HG03196 (cell line): ENCODE measurements at regions not wholly inside any gene's neighbourhood (a gene's known extent, or its start where the extent isn't known, plus 50 kb on each side); places are given as distances from the start of the nearest gene placed in this dataset.

Source experiments
- ATAC-seq: cut with Tn5 transposase; IDR thresholded peaks from one replicate; pipeline ENCODE4 v1.9.1; 2021; ENCODE audit not compliant: unreplicated experiment

DNA sequence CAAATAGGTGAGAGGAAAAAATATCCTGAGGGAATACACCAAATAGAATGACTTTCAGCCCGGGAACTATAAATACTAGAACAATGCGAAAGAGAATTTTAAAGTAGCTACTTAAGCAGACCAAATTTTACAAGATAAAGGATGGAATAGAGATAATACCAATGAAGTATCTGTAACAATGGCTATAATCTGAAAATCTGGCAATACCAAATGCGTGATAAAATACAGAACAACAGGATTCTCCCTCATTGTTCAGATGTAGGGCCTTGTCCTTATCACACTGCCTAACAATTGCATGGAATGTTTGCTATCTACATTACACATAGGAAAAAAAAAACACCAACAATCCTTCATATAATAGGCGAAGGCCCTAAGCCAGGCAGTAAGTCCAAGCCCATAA lies 815.4 kb upstream of the MDGA2 start:
- ATAC-seq: no peak

- no peak for ATAC-seq
Measured at GRCh38 chr14:48473944-48474343, 798.5 kb upstream of the MDGA2 start.

GRCh38 chr14:48456051-48456450 lies 780.6 kb upstream of the MDGA2 start:
- ATAC-seq: no peak

GRCh38 chr14:48454887-48455286 lies 779.5 kb upstream of the MDGA2 start:
- no peak for ATAC-seq

GRCh38 chr14:48452437-48452995 lies 777.1 kb upstream of the MDGA2 start:
- ATAC-seq: no peak

DNA sequence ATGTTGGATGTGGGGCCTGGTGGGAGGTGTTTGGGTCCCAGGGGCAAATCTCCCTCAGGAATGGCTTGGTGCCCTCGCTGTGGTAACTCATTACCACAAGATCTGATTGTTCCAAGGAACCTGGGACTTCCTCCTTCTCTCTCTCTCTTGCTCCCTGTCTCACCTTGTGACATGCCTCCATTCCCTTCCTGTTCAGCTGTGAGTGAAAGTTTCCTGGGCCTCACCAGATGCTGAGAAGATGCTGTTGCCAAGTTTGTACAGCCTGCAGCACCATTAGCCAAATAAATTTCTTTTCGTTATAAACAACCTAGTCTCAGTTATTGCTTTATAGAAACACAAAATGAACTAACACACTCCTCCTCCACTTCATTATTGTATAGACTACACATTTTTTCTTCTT lies 759.8 kb upstream of the MDGA2 start:
- ATAC-seq: no peak

DNA sequence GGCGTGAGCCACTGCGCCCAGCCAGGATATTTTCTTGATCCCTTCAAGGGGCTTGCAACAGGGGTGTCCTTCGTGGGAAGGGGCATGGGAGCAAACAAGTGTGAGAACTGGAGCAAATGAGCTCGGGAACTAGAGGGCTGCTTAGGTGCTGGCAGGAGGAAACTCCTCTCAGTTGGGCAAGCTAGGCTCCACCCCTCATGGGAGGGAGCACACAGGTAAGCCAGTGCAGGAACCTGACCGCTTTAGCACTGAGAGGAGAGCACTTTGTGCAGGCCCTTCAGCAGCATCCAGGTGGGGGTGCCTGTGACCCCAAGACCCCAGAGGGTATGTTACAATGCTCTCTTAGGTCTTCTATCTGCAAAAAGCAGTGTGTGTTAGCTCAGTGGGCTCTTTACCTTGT lies 755.4 kb upstream of the MDGA2 start:
- no peak for ATAC-seq

DNA sequence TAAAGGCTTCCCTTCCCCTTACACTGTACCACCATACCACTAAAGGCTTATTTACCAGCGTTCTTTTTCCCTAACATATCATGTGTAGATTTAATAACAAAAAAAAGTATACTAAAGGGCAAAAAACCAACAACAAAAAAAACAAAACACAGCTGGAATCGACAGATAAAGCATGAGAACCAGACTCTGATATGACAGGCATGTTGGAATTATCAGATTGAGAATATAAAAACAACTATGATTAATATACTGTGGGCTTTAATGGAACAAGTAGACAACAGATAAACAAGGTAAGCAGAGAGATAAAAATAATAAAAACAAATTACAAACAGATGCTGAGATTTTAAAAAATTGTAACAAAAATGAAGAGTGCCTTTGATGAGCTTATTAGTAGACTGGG lies 754.1 kb upstream of the MDGA2 start:
- ATAC-seq: no peak

DNA sequence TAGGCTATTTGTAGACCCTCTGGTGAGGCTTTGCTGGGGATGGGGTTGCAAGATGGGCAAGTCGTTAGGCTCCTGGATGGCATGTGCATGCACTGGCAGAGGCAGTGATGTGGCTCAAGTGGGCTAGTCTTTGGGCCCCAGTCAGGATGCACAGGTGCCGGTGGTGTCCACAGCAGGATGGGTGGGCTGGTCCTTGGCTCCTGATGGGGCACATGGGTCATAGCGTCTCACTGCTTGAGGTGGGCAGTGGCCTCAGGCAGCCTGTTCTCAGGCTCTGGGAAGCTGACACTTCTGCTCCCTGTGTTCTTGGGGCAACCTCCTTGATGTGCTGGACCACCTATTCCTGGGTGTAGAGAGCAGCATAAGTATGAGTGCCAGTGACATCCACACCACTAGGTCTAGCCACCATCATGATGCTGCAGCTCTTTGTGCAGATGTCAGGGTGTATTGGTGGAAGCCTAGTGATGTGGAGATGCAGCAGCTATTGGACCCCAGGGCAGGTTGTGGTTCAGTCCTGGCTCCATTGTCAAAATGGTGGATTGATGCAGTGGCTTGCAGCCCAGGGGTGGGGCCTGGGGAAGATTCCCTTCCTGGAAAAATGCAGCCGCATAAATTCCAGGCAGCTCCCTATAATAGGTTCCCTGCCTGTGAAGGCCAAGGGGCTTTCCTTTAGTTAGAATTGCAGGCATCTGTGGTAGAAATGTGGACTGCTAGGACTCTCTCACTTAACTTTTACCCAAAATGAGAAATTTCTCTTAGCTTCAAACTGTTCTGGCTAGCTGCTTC lies 742.5 kb upstream of the MDGA2 start:
- no peak for ATAC-seq

DNA sequence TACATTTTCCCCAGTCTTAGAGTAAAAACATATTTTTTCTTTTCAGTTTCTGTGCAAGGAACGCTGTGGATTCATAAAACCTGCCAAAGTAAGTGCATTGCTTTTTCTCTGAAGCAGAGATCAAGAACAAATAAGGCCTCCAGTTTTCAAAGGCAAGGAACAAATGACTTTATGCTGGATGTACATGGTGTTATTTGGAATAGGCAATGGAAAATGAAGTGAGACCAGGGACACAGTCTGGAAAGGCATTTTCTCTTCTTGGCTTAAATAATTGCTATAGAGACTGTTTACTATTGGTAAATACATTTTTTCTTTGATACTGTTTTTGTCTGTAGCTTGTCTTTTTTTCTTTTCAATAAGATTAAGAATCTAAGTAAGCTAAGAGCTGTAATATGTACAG lies 725.9 kb upstream of the MDGA2 start:
- no peak for ATAC-seq

GRCh38 chr14:48398675-48399282 lies 723.4 kb upstream of the MDGA2 start:
- no peak for ATAC-seq

DNA sequence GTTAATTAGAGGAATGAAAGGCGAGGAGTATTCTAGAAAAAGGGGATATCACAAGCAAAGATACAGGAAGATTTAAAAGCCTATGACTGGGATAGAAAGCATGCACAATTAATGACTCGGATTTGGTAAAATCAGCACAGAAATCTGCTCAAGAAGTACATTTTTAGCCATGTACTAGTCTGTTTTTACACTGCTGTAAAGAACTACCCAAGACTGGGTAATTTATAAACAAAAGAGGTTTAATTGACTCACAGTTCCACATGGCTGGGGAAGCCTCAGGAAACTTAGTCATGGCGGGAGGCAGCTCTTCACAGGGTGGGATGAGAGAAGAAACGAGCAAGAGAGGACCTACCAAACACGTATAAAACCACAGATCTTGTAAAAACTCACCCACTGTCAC lies 716.3 kb upstream of the MDGA2 start:
- ATAC-seq: no peak

- ATAC-seq: no peak
Measured at GRCh38 chr14:48390346-48390745, 714.9 kb upstream of the MDGA2 start.

DNA sequence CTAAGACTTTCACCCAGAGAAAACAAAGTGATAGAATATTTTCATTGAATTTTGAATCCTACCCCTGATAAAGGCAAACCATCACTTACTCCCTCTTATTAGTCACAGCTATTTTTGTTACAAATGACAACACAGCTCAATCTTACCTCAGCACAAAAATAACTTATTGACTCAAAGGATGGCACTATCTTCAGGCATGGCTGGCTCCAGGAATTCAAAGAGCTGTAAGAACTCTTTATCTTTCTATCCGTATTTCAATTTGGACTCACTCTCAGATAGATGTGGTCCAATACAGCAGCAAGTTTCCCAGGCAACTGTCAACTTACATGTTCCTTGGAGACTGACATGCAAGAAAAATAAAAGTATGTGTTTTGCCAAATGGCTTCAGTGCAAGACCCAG lies 709.4 kb upstream of the MDGA2 start:
- no peak for ATAC-seq

DNA sequence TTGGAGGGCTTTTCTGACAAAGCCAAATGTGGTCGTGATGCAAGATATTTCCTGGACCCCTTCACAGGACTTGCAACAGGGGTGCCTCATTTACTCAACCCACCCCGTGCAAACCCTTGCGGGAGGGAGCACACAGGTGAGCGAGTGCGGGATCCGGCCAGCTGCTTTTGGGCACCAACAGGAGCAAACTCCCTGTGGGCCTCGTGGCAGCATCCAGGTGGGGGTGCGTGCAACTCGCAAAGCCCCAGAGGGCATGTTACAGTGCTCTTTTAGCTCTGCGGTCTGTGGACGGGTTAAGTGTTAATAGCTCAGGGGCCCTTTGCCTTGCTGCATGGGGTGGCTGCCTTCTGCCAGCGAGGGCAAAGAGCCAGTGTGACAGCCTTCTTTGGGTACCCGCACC lies 707.6 kb upstream of the MDGA2 start:
- no peak for ATAC-seq

DNA sequence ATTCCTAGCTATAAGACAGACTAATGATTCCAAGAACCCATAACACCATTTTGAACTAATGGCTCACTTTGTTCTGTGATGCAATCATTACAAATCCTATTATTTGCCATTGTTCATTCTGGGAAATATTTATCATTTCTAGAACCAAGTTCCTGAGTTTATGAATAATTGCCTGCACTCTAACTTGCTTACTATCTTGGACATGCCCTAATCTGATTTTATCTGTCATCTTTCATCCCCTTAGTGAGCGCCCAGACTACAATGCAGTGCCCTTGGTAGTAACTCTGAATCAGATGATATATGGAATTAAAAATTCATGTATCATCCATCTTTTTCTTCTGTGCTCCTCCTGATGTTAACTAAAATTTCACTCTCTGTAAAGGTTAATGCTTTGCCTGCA lies 703.1 kb upstream of the MDGA2 start:
- no peak for ATAC-seq

DNA sequence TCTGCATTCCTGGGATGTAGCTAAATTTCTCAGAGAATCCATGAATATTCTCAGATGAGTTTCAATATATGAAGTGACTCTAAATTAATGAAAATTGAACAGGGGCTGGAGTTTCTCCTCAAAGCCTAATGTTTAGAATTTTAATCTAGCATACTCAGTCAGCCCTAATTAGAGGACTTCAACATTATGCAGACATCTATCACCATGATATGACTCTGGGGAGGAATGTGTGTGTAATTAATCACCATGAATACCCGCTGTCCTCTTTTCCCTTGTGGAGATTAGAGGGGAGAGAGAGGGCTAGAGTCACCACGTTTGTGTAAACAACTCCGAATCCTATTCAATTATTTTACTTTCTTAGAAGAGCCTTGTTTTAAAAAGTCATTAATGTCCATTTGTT lies 698.6 kb upstream of the MDGA2 start:
- ATAC-seq: no peak

- no peak for ATAC-seq
Measured at GRCh38 chr14:48350971-48351370, 675.6 kb upstream of the MDGA2 start.

GRCh38 chr14:48349689-48350088 lies 674.3 kb upstream of the MDGA2 start:
- ATAC-seq: no peak

GRCh38 chr14:48341069-48341468 lies 665.7 kb upstream of the MDGA2 start:
- no peak for ATAC-seq

DNA sequence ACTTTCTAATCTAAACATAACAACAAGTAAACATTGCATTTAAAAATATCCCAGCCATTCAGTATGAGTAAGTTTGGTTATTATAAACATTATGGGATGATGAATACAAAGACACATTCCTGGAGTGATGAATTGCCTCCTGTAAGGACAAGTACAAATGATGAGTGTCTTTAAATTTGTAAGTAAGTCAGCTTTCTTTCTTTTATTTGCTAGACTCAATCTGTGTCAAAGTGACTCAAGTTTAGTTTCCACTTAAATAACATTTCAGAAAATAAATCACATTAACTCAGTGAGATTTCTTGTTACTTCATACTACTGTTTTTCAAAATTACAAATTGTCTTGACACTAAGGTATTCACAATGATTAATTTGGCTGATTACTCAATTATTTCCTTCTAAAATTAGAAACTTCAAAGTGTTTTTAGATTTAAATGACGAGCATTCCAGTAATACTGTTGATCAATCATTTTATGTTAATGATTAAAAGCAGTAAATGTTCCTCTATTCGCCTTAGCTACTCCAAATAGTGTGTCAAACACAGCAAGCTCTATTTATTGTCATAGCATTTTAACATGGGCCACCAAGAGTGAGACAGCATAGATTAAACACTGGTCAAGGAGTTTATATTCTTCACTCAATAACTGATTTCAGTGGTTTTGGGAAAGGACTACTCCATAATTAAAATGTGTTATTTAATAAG lies 658.0 kb upstream of the MDGA2 start:
- ATAC-seq: no peak

DNA sequence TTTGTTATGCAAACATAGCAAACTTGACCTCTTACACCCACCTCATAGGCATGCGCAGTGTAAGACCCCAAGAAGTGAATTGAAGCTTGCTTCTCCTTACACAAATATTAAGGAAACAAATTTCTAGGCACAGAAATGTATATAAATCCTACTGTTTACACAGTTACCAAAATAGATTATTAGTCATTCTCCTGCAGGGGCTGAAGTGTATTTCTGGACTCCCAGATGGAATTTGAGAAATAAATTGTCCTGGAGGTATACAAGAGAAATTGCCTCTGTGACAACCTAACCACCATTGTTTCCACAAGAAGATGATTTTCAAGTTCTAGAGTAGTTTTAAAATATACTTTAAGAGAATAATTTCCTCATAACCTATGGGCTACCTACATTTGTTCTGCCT lies 656.0 kb upstream of the MDGA2 start:
- ATAC-seq: no peak
